ENCODE measurements at regions not wholly inside any gene's neighbourhood (a gene's known extent, or its start where the extent isn't known, plus 50 kb on each side); places are given as distances from the start of the nearest gene placed in this dataset.
"Not testable (repeated sequence)": the region's sequence is repeated elsewhere in the genome, so short reads cannot be mapped to it uniquely, and the experiment has no call there.

- no peak for DNase-seq (ENCODE audit: low read depth, low spot score)
Observed at GRCh38 chr13:104577071-104577815, 1511.0 kb upstream of the SLC10A2 start.

GRCh38 chr13:104571893-104572229 lies 1505.6 kb upstream of the SLC10A2 start:
- no peak for DNase-seq (ENCODE audit: low read depth, low spot score)

- DNase-seq (ENCODE audit: low read depth, low spot score) = peak; percentile 18
Observed at GRCh38 chr13:104571161-104571892, 1505.1 kb upstream of the SLC10A2 start.

- DNase-seq (ENCODE audit: low read depth, low spot score) = no peak
Observed at GRCh38 chr13:104567114-104567513, 1500.9 kb upstream of the SLC10A2 start.

- no peak for DNase-seq (ENCODE audit: low read depth, low spot score)
Observed at GRCh38 chr13:104565888-104566287, 1499.7 kb upstream of the SLC10A2 start.

GRCh38 chr13:104553896-104554295 lies 1487.7 kb upstream of the SLC10A2 start:
- no peak for DNase-seq (ENCODE audit: low read depth, low spot score)

- DNase-seq (ENCODE audit: low read depth, low spot score) = no peak
Observed at GRCh38 chr13:104553186-104553585, 1487.0 kb upstream of the SLC10A2 start.

GRCh38 chr13:104534847-104535246 lies 1468.6 kb upstream of the SLC10A2 start:
- peak; percentile 18 for DNase-seq (ENCODE audit: low read depth, low spot score)

GRCh38 chr13:104532132-104532531 lies 1465.9 kb upstream of the SLC10A2 start:
- no peak for DNase-seq (ENCODE audit: low read depth, low spot score)

- DNase-seq (ENCODE audit: low read depth, low spot score) = no peak
Observed at GRCh38 chr13:104530741-104531140, 1464.5 kb upstream of the SLC10A2 start.

GRCh38 chr13:104526561-104526960 lies 1460.3 kb upstream of the SLC10A2 start:
- no peak for DNase-seq (ENCODE audit: low read depth, low spot score)

GRCh38 chr13:104525467-104525866 lies 1459.2 kb upstream of the SLC10A2 start:
- DNase-seq (ENCODE audit: low read depth, low spot score) = no peak

GRCh38 chr13:104522235-104523072 lies 1456.2 kb upstream of the SLC10A2 start:
- no peak for DNase-seq (ENCODE audit: low read depth, low spot score)

- DNase-seq (ENCODE audit: low read depth, low spot score) = no peak
Observed at GRCh38 chr13:104510422-104510821, 1444.2 kb upstream of the SLC10A2 start.

- not testable (repeated sequence) for DNase-seq (ENCODE audit: low read depth, low spot score)
Observed at GRCh38 chr13:104493502-104493901, 1427.3 kb upstream of the SLC10A2 start.

GRCh38 chr13:104491916-104492315 lies 1425.7 kb upstream of the SLC10A2 start:
- DNase-seq (ENCODE audit: low read depth, low spot score) = no peak

- no peak for DNase-seq (ENCODE audit: low read depth, low spot score)
Observed at GRCh38 chr13:104487006-104487405, 1420.8 kb upstream of the SLC10A2 start.

- no peak for DNase-seq (ENCODE audit: low read depth, low spot score)
Observed at GRCh38 chr13:104485571-104485970, 1419.4 kb upstream of the SLC10A2 start.

GRCh38 chr13:104483631-104484030 lies 1417.4 kb upstream of the SLC10A2 start:
- no peak for DNase-seq (ENCODE audit: low read depth, low spot score)

- no peak for DNase-seq (ENCODE audit: low read depth, low spot score)
Observed at GRCh38 chr13:104477261-104477660, 1411.0 kb upstream of the SLC10A2 start.

GRCh38 chr13:104473936-104474335 lies 1407.7 kb upstream of the SLC10A2 start:
- DNase-seq (ENCODE audit: low read depth, low spot score) = no peak

GRCh38 chr13:104466016-104466415 lies 1399.8 kb upstream of the SLC10A2 start:
- no peak for DNase-seq (ENCODE audit: low read depth, low spot score)

Measured in ELF-1 (cell line).